Hepatocyte (in vitro differentiated cells): ENCODE measurements at regions not wholly inside any gene's neighbourhood (a gene's known extent, or its start where the extent isn't known, plus 50 kb on each side); places are given as distances from the start of the nearest gene placed in this dataset.

ENCODE experiments used
- CTCF ChIP-seq: fragments of 200-600 bp; sonication (generic); IDR thresholded peaks from 2 replicates; pipeline ENCODE4 v1.5.1; 2016; ENCODE audit warnings: antibody characterized with exemption, mild to moderate bottlenecking; ENCODE audit not compliant: poor library complexity
- EZH2 ChIP-seq: fragments of 200-600 bp; sonication (generic); IDR thresholded peaks from 2 replicates; pipeline ENCODE4 v1.6.1; 2016; ENCODE audit warnings: antibody characterized with exemption, mild to moderate bottlenecking, borderline replicate concordance
- EZH2phosphoT487 ChIP-seq: fragments of 200-600 bp; sonication (generic); IDR thresholded peaks from one replicate; pipeline ENCODE4 v1.6.1; 2018; ENCODE audit warnings: antibody characterized with exemption, mild to moderate bottlenecking, low read depth, moderate library complexity; ENCODE audit not compliant: unreplicated experiment, severe bottlenecking

GRCh38 chr20:19004975-19005374 lies 191.4 kb downstream of the SCP2D1 start:
- TF ChIP-seq CTCF (no peak), EZH2phosphoT487 (no peak), EZH2 (no peak)
